ENCODE measurements at regions not wholly inside any gene's neighbourhood (a gene's known extent, or its start where the extent isn't known, plus 50 kb on each side); places are given as distances from the start of the nearest gene placed in this dataset.

- TF ChIP-seq CTCF (IDR thresholded peaks at IDR 0.05) (no peak), EP300 (IDR thresholded peaks at IDR 0.05) (no peak), POLR2AphosphoS5 (IDR thresholded peaks at IDR 0.05) (no peak), POLR2A (IDR thresholded peaks at IDR 0.05) (no peak)
Observed at GRCh38 chr6:148619891-148620290, 126.9 kb upstream of the UST start.
